SK-N-SH (cell line): ENCODE measurements at regions not wholly inside any gene's neighbourhood (a gene's known extent, or its start where the extent isn't known, plus 50 kb on each side); places are given as distances from the start of the nearest gene placed in this dataset.

Experiments used
- CTCF ChIA-PET: fragments of 300-600, 350-600 bp; formaldehyde crosslinking; extraction: SDS; loops from one replicate; lab custom pipeline; 2021; lab: Yijun Ruan, JAX
- POLR2A ChIA-PET: fragments of 350-600 bp; sonication (Branson Sonifier 250); formaldehyde crosslinking; extraction: SDS; loops from one replicate; lab custom pipeline; 2020; ENCODE audit warnings: antibody characterized with exemption, inconsistent platforms; lab: Yijun Ruan, JAX
- DNase-seq: peaks from one replicate; pipeline ENCODE4 v3.0.0; 2012
- H2AFZ ChIP-seq: fragments of 200-600 bp; sonication (generic); 2 replicates; pipeline ENCODE4 v1.8.1; 2016; ENCODE audit warnings: antibody characterized with exemption, mild to moderate bottlenecking, low read depth
- H3F3A ChIP-seq: fragments of 200-600 bp; sonication (generic); replicated peaks from 2 replicates; pipeline ENCODE3; 2016; ENCODE audit warnings: antibody characterized with exemption, mild to moderate bottlenecking; ENCODE audit not compliant: insufficient read depth
- H3K27ac ChIP-seq, 2 experiments: fragments of 200-500 bp in 1 of 2; fragments of 200-600 bp in 1 of 2; sonication (Bioruptor generic) in 1 of 2; sonication (generic), shearing (Covaris generic) in 1 of 2; 2 replicates each; pipeline versions ENCODE4 v1.5.1 to v1.6.1; 2014 to 2016; ENCODE audit warnings: low read depth in 2 of 2, inconsistent platforms in 1 of 2, low read length in 1 of 2, mild to moderate bottlenecking in 1 of 2, mixed read lengths in 1 of 2
- H3K27me3 ChIP-seq: fragments of 200-600 bp; sonication (generic), shearing (Covaris generic); 2 replicates; pipeline ENCODE4 v1.6.1; 2016; ENCODE audit warnings: mixed run types; ENCODE audit not compliant: insufficient read depth
- H3K36me3 ChIP-seq, 2 experiments: fragments of 200-500 bp in 1 of 2; fragments of 200-600 bp in 1 of 2; sonication (Bioruptor generic) in 1 of 2; sonication (generic) in 1 of 2; replicated peaks in 1 of 2; 2 replicates each; pipeline versions ENCODE3 to v1.5.1; 2014 to 2016; ENCODE audit warnings: low read length in 1 of 2, mild to moderate bottlenecking in 1 of 2; ENCODE audit not compliant: insufficient read depth in 2 of 2, control insufficient read depth in 1 of 2
- H3K4me1 ChIP-seq, 2 experiments: fragments of 200-500 bp in 1 of 2; fragments of 200-600 bp in 1 of 2; sonication (Bioruptor generic) in 1 of 2; sonication (generic), shearing (Covaris generic) in 1 of 2; 2 replicates each; pipeline versions ENCODE4 v1.5.1 to v1.6.1; 2014 to 2016; ENCODE audit warnings: low read depth in 1 of 2, low read length in 1 of 2, mixed run types in 1 of 2; ENCODE audit not compliant: insufficient read depth in 2 of 2, control insufficient read depth in 1 of 2
- H3K4me2 ChIP-seq: fragments of 200-600 bp; sonication (generic), shearing (Covaris generic); 2 replicates; pipeline ENCODE4 v1.6.1; 2017; ENCODE audit warnings: mixed run types
- H3K4me3 ChIP-seq, 2 experiments: fragments of 200-500 bp in 1 of 2; fragments of 200-600 bp in 1 of 2; sonication (Bioruptor generic) in 1 of 2; sonication (generic), shearing (Covaris generic) in 1 of 2; 2 replicates each; pipeline versions ENCODE4 v1.5.1 to v1.8.1; 2014 to 2016; ENCODE audit warnings: low read depth in 2 of 2, inconsistent platforms in 1 of 2, low read length in 1 of 2, mild to moderate bottlenecking in 1 of 2, mixed read lengths in 1 of 2, moderate library complexity in 1 of 2
- H3K79me2 ChIP-seq: fragments of 200-600 bp; sonication (generic); 2 replicates; pipeline ENCODE4 v1.8.1; 2017; ENCODE audit warnings: mild to moderate bottlenecking; ENCODE audit not compliant: insufficient read depth
- H3K9ac ChIP-seq: fragments of 200-600 bp; sonication (generic); 2 replicates; pipeline ENCODE4 v1.6.1; 2017; ENCODE audit warnings: mixed run types
- H3K9me2 ChIP-seq: fragments of 200-600 bp; sonication (generic); 2 replicates; pipeline ENCODE4 v1.6.1; 2017; ENCODE audit warnings: mixed run types
- H3K9me3 ChIP-seq: fragments of 200-600 bp; sonication (generic); 2 replicates; pipeline ENCODE4 v1.6.1; 2017; ENCODE audit warnings: mixed run types, mild to moderate bottlenecking, moderate library complexity
- H4K20me1 ChIP-seq: fragments of 200-600 bp; sonication (generic); 2 replicates; pipeline ENCODE4 v1.6.1; 2017; ENCODE audit warnings: mild to moderate bottlenecking, mixed run types; ENCODE audit not compliant: insufficient read depth
- CTCF ChIP-seq: fragments of 200-600 bp; sonication (generic); IDR thresholded peaks from 2 replicates; pipeline ENCODE4 v1.6.1; 2017; ENCODE audit warnings: antibody characterized with exemption, mild to moderate bottlenecking, moderate library complexity
- FOXM1 ChIP-seq: IDR thresholded peaks from 2 replicates; pipeline ENCODE4 v1.4.0; 2012; ENCODE audit warnings: low read depth, mild to moderate bottlenecking
- GATA2 ChIP-seq: sonication (generic); formaldehyde crosslinking; IDR thresholded peaks from 2 replicates; pipeline ENCODE4 v1.5.0; 2020; ENCODE audit warnings: mild to moderate bottlenecking, missing genetic modification reagents
- IRF3 ChIP-seq: fragments of 150-350 bp; IDR thresholded peaks from 2 replicates; pipeline ENCODE4 v1.6.1; 2016; ENCODE audit warnings: mild to moderate bottlenecking, low read depth, low read length
- JUND ChIP-seq: IDR thresholded peaks from 2 replicates; pipeline ENCODE4 v1.4.0; 2012
- MEF2A ChIP-seq: IDR thresholded peaks from 2 replicates; pipeline ENCODE4 v1.4.0; 2012; ENCODE audit warnings: low read depth, borderline replicate concordance
- NRF1 ChIP-seq: IDR thresholded peaks from 2 replicates; pipeline ENCODE4 v1.6.1; 2012; ENCODE audit warnings: low read depth, mild to moderate bottlenecking, low read length
- POLR2AphosphoS5 ChIP-seq: IDR thresholded peaks from 2 replicates; pipeline ENCODE4 v1.6.1; 2012; ENCODE audit warnings: low read depth, low read length
- RAD21 ChIP-seq: IDR thresholded peaks from 2 replicates; pipeline ENCODE4 v1.6.1; 2012; ENCODE audit warnings: mild to moderate bottlenecking, low read length
- RCOR1 ChIP-seq: fragments of 150-350 bp; IDR thresholded peaks from 2 replicates; pipeline ENCODE4 v1.6.1; 2017; ENCODE audit warnings: antibody characterized with exemption, low read length
- RXRA ChIP-seq: IDR thresholded peaks from 2 replicates; pipeline ENCODE4 v1.4.0; 2012; ENCODE audit warnings: low read depth, mild to moderate bottlenecking, borderline replicate concordance
- SIN3A ChIP-seq: IDR thresholded peaks from 2 replicates; pipeline ENCODE4 v1.6.1; 2012; ENCODE audit warnings: low read depth, mild to moderate bottlenecking, low read length, moderate library complexity, borderline replicate concordance
- SMC3 ChIP-seq: IDR thresholded peaks from 2 replicates; pipeline ENCODE4 v1.6.1; 2012; ENCODE audit warnings: low read depth, low read length, improper control_type of control experiment
- TAF1 ChIP-seq: IDR thresholded peaks from 2 replicates; pipeline ENCODE4 v1.6.1; 2012; ENCODE audit warnings: low read depth, mild to moderate bottlenecking, low read length, moderate library complexity, borderline replicate concordance
- TCF12 ChIP-seq: IDR thresholded peaks from 2 replicates; pipeline ENCODE4 v1.4.0; 2012
- TEAD4 ChIP-seq: IDR thresholded peaks from 2 replicates; pipeline ENCODE4 v1.4.0; 2012; ENCODE audit warnings: mild to moderate bottlenecking, borderline replicate concordance; ENCODE audit not compliant: insufficient read depth
- YY1 ChIP-seq: IDR thresholded peaks from 2 replicates; pipeline ENCODE4 v1.4.0; 2012; ENCODE audit warnings: low read depth, mild to moderate bottlenecking
- ZBTB33 ChIP-seq: IDR thresholded peaks from 2 replicates; pipeline ENCODE4 v1.4.0; 2012; ENCODE audit warnings: low read depth, borderline replicate concordance
- WGBS: methylation state at CpG from one replicate; pipeline ENCODE4 v1.1.6; 2017; ENCODE audit warnings: low lambda C conversion rate; 5-methylcytosine and 5-hydroxymethylcytosine counted together

GRCh38 chr1:208917281-208917680 is 666.2 kb upstream of the CAMK1G start:
- no peak overlapping the region for H2AFZ ChIP-seq
- H3K4me3 ChIP-seq, result no peak overlapping the region
- no peak overlapping the region for H3K9ac ChIP-seq
- no peaks in the 10 kb centered on the region for H3K27me3 ChIP-seq
- H3K36me3 ChIP-seq, result no peaks in the 10 kb centered on the region
- 58% methylated on average over 5 of the region's 5 CpGs for WGBS
- H3K9me2 ChIP-seq, result no peaks in the 10 kb centered on the region
- no peaks in the 10 kb centered on the region for H3K9me3 ChIP-seq
- H3K4me1 ChIP-seq, result no peaks in the 10 kb centered on the region
- POLR2A ChIA-PET, result no interaction called here
- H3K27ac ChIP-seq, result no peak overlapping the region
- no peaks in the 10 kb centered on the region for H3F3A ChIP-seq
- CTCF ChIA-PET, result interaction anchor here (1.0 to 1.5 kb wide), 3 partner anchors 9 to 38 kb away, joined by 3 read pairs; no protein-coding TSS in a partner anchor
- DNase-seq, result no peak
- no peak overlapping the region for H3K4me2 ChIP-seq
- TF ChIP-seq POLR2AphosphoS5 (no peak), CTCF (no peak), MEF2A (no peak), SMC3 (no peak), RAD21 (no peak), YY1 (no peak), RXRA (no peak), TEAD4 (no peak), JUND (no peak), TAF1 (no peak), RCOR1 (no peak), SIN3A (no peak), FOXM1 (no peak), IRF3 (no peak), ZBTB33 (no peak), NRF1 (no peak), TCF12 (no peak), GATA2 (CRISPR knock-in tag) (no peak)
- H3K79me2 ChIP-seq, result no peaks in the 10 kb centered on the region
- no peaks in the 10 kb centered on the region for H4K20me1 ChIP-seq
